ENCODE measurements at regions not wholly inside any gene's neighbourhood (a gene's known extent, or its start where the extent isn't known, plus 50 kb on each side); places are given as distances from the start of the nearest gene placed in this dataset.

DNA sequence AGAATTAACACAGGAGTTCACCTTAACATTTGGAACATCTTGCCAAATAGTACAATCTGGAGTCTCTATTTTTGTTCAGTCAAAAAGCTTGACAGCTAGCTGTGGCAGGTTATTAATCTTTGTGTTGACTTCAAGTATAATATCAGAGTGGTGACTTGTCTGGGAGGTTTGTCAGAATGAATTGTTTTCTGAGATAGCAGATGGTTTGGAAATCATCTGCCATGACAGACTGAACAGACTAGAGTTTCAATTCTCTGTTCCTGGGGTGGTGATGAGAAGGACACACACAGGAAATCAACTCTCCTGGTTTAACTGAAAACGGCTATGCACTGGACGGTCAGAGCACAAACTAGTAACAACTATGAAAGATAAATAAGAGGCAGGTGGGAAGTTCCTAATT lies 203.3 kb upstream of the EMCN start:
- H3K36me3 Mint-ChIP-seq (ENCODE audit: insufficient read depth, unreplicated experiment) = no peaks in the 10 kb centered on the region
- intact Hi-C loops (cut with micrococcal nuclease; ENCODE audit: unreplicated experiment) = no loop called here

GRCh38 chr4:100716416-100716815 lies 198.6 kb upstream of the EMCN start:
- intact Hi-C loops (cut with micrococcal nuclease; ENCODE audit: unreplicated experiment) = no loop called here
- H3K9me3 ChIP-seq = no peaks in the 10 kb centered on the region
- BruUV-seq (replicated peaks) = no TSS peak
- Mint-ChIP-seq H3K9me3 (ENCODE audit: unreplicated experiment) (no peaks in the 10 kb centered on the region), H3K27me3 (ENCODE audit: insufficient read depth, unreplicated experiment) (no peaks in the 10 kb centered on the region), H3K4me3 (ENCODE audit: unreplicated experiment) (no peak overlapping the region), H3K27ac (ENCODE audit: unreplicated experiment) (no peak overlapping the region), H3K4me1 (ENCODE audit: low read depth, unreplicated experiment) (no peaks in the 10 kb centered on the region), H3K36me3 (ENCODE audit: insufficient read depth, unreplicated experiment) (no peaks in the 10 kb centered on the region)
- no peaks in the 10 kb centered on the region for H3K36me3 ChIP-seq (ENCODE audit: control insufficient read depth, insufficient read depth, low read length)
- no peaks in the 10 kb centered on the region for H3K4me1 ChIP-seq
- H3K4me3 ChIP-seq (ENCODE audit: low read depth, low read length) = no peak overlapping the region
- ChIA-PET POLR2A (no interaction called here), CTCF (no interaction called here)
- TF ChIP-seq, protein P1, sequence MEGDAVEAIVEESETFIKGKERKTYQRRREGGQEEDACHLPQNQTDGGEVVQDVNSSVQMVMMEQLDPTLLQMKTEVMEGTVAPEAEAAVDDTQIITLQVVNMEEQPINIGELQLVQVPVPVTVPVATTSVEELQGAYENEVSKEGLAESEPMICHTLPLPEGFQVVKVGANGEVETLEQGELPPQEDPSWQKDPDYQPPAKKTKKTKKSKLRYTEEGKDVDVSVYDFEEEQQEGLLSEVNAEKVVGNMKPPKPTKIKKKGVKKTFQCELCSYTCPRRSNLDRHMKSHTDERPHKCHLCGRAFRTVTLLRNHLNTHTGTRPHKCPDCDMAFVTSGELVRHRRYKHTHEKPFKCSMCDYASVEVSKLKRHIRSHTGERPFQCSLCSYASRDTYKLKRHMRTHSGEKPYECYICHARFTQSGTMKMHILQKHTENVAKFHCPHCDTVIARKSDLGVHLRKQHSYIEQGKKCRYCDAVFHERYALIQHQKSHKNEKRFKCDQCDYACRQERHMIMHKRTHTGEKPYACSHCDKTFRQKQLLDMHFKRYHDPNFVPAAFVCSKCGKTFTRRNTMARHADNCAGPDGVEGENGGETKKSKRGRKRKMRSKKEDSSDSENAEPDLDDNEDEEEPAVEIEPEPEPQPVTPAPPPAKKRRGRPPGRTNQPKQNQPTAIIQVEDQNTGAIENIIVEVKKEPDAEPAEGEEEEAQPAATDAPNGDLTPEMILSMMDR (IDR thresholded peaks at IDR 0.05; ENCODE audit: insufficient read depth in 1 of 2, low read depth in 1 of 2, low read length in 1 of 2, severe bottlenecking in 1 of 2, unreplicated experiment in 1 of 2) = no peak
- DNase-seq = no peak
- no peaks in the 10 kb centered on the region for H3K27me3 ChIP-seq (replicated peaks; ENCODE audit: control insufficient read depth, insufficient read depth, low read length)

More for the DNA sequence above, 203.3 kb upstream of the EMCN start:
- Histone ChIP-seq H3K4me1 (no peaks in the 10 kb centered on the region), H3K4me3 (ENCODE audit: low read depth, low read length) (no peak overlapping the region), H3K9me3 (no peaks in the 10 kb centered on the region), H3K36me3 (ENCODE audit: control insufficient read depth, insufficient read depth, low read length) (no peaks in the 10 kb centered on the region), H3K27me3 (replicated peaks; ENCODE audit: control insufficient read depth, insufficient read depth, low read length) (no peaks in the 10 kb centered on the region)
- H3K4me3 Mint-ChIP-seq (ENCODE audit: unreplicated experiment) = no peak overlapping the region
- no TSS peak for BruUV-seq (replicated peaks)
- no peak for DNase-seq
- H3K4me1 Mint-ChIP-seq (ENCODE audit: low read depth, unreplicated experiment) = no peaks in the 10 kb centered on the region
- ChIA-PET CTCF (no interaction called here), POLR2A (no interaction called here)
- no peak overlapping the region for H3K27ac Mint-ChIP-seq (ENCODE audit: unreplicated experiment)
- no peaks in the 10 kb centered on the region for H3K9me3 Mint-ChIP-seq (ENCODE audit: unreplicated experiment)
- no peaks in the 10 kb centered on the region for H3K27me3 Mint-ChIP-seq (ENCODE audit: insufficient read depth, unreplicated experiment)
- TF ChIP-seq, protein P1 (IDR thresholded peaks at IDR 0.05; ENCODE audit: insufficient read depth in 1 of 2, low read depth in 1 of 2, low read length in 1 of 2, severe bottlenecking in 1 of 2, unreplicated experiment in 1 of 2) = no peak

DNA sequence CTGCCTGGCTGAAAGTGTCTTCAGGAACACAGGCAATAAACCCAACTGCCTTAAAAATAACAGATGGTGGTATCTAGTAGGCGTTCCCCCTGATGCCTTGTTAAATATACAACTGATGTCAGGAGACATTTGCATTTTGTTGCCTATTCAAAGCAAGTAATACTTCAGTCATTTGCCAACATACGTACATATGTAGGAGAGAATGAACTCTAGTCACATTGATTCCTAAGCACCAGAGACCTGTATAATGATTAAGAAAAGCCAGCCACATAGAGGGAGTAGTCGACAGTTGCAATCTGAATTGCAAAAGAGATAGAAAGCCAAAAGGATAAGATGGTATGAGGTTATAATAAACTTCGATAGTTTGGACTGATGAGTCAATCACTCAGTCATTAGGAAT lies 191.0 kb upstream of the EMCN start:
- H3K4me3 ChIP-seq (ENCODE audit: low read depth, low read length) = no peak overlapping the region
- TF ChIP-seq, protein P1 (IDR thresholded peaks at IDR 0.05; ENCODE audit: insufficient read depth in 1 of 2, low read depth in 1 of 2, low read length in 1 of 2, severe bottlenecking in 1 of 2, unreplicated experiment in 1 of 2) = no peak
- H3K36me3 ChIP-seq (ENCODE audit: control insufficient read depth, insufficient read depth, low read length) = no peaks in the 10 kb centered on the region
- ChIA-PET POLR2A (no interaction called here), CTCF (interaction anchor here (0.6 kb wide), 1 partner anchor 81 kb away, joined by 3 read pairs; no protein-coding TSS in a partner anchor)
- Mint-ChIP-seq H3K27me3 (ENCODE audit: insufficient read depth, unreplicated experiment) (no peaks in the 10 kb centered on the region), H3K4me3 (ENCODE audit: unreplicated experiment) (no peak overlapping the region), H3K27ac (ENCODE audit: unreplicated experiment) (no peak overlapping the region), H3K36me3 (ENCODE audit: insufficient read depth, unreplicated experiment) (peaks cover 7% of the 10 kb centered on the region), H3K4me1 (ENCODE audit: low read depth, unreplicated experiment) (peaks cover 7% of the 10 kb centered on the region), H3K9me3 (ENCODE audit: unreplicated experiment) (peaks cover 10% of the 10 kb centered on the region)
- no peaks in the 10 kb centered on the region for H3K27me3 ChIP-seq (replicated peaks; ENCODE audit: control insufficient read depth, insufficient read depth, low read length)
- no peak for DNase-seq
- intact Hi-C loops (cut with micrococcal nuclease; ENCODE audit: unreplicated experiment) = no loop called here
- peaks cover 22% of the 10 kb centered on the region for H3K4me1 ChIP-seq
- H3K9me3 ChIP-seq = no peaks in the 10 kb centered on the region; the same call in 1 of the 2 replicates
- BruUV-seq (replicated peaks) = no TSS peak

Data from Caco-2 (cell line).